ENCODE measurements at regions not wholly inside any gene's neighbourhood (a gene's known extent, or its start where the extent isn't known, plus 50 kb on each side); places are given as distances from the start of the nearest gene placed in this dataset.

DNA sequence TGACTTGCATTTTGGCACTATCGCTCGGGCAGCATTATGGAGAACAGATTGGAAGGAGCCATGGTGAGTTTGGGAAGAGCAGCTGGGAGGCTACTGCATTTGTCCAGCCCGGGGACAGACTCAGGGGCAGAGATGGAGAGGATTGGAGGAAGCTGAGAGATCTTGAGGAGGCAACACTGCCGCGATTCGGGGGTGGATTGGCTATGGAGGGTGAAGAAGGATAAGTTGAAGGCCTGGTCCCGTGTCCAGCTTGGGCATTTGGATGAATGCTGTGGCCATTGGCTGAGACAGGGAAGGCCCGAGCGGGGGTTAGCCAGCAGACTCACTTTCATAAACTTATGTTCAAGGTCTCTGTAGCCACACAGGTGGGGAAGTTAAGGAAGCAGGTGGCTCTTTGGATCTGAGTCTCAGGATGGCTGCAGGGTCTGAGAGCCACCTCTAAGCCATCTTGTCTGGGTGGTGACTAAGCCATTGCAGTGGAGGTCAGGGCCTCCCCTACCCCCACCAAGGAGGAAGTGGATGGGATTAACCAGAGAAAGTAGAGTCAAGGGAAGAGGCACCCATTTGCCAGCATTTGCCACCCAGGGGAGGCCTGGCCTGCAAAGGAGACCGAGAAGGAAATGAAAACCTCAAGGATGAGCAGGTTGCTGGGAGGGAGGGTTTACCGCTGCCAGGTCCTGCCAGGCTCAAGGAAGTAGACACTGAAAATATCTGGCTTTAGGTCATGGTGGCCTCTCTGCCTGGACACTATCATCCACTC lies 144.0 kb upstream of the TLE3 start:
- DNase-seq (no peak), ATAC-seq (ENCODE audit: low read depth) (no peak)
- no peaks in the 10 kb centered on the region for H3K79me1 ChIP-seq (ENCODE audit: low read depth in 1 of 2, low read length in 2 of 2)
- H2AK9ac ChIP-seq (replicated peaks; ENCODE audit: low read depth, low read length, poor library complexity): no peak overlapping the region
- H4K5ac ChIP-seq (ENCODE audit: low read depth, low read length): no peak overlapping the region
- no peak overlapping the region for H4K8ac ChIP-seq (ENCODE audit: low read depth in 2 of 2, low read length in 2 of 2)
- CTCF ChIA-PET: no interaction called here
- H2BK120ac ChIP-seq (ENCODE audit: low read depth, low read length): no peak overlapping the region
- no peak overlapping the region for H3K56ac ChIP-seq (ENCODE audit: extremely low read depth, insufficient read depth, low read length)
- no peak overlapping the region for H3K9ac ChIP-seq (ENCODE audit: low read depth, low read length)
- no peak overlapping the region for H3K4ac ChIP-seq (ENCODE audit: low read depth, low read length)
- in situ Hi-C loops (cut with MboI; ENCODE audit: low sequenced_read_pairs): no loop called here
- WGBS, 2 experiments (ENCODE audit: extremely low coverage in 2 of 2, insufficient read length in 1 of 2): 94% methylated on average over 2 of the region's 11 CpGs; no CpG with 5 or more reads in 1 of the 2 experiments
- no peak overlapping the region for H2BK15ac ChIP-seq (ENCODE audit: low read depth, low read length)
- no peak overlapping the region for H2BK5ac ChIP-seq (ENCODE audit: low read depth, low read length, poor library complexity, severe bottlenecking)
- no peak overlapping the region for H3K4me3 ChIP-seq (ENCODE audit: insufficient read depth, low read depth, low read length)
- no peaks in the 10 kb centered on the region for H4K20me1 ChIP-seq (ENCODE audit: insufficient read depth, low read length)
- no peak overlapping the region for H4K91ac ChIP-seq (ENCODE audit: insufficient read depth, low read depth, low read length)
- H3K18ac ChIP-seq (ENCODE audit: low read depth, low read length): no peak overlapping the region
- no peak overlapping the region for H3K27ac ChIP-seq (ENCODE audit: insufficient read depth, low read length)
- H2BK20ac ChIP-seq (ENCODE audit: low read depth, low read length): no peak overlapping the region
- H3K9me1 ChIP-seq (ENCODE audit: insufficient read depth, low read length): no peaks in the 10 kb centered on the region; the same call in 1 of the 2 replicates
- H3K23ac ChIP-seq (ENCODE audit: low read depth, low read length): no peak overlapping the region
- H3K36me3 ChIP-seq (ENCODE audit: control insufficient read depth, insufficient read depth, low read length): no peaks in the 10 kb centered on the region
- POLR2A ChIA-PET (ENCODE audit: unreplicated experiment): no interaction called here
- no peak overlapping the region for H3K14ac ChIP-seq (replicated peaks; ENCODE audit: low read depth, low read length)
- no TSS peak for BruUV-seq (replicated peaks)
- dilution Hi-C loops (cut with HindIII; ENCODE audit: low sequenced_read_pairs, unreplicated experiment): no loop called here
- intact Hi-C loops (cut with micrococcal nuclease): no loop called here
- TF ChIP-seq RFX5 (IDR thresholded peaks at IDR 0.05; ENCODE audit: low read depth, low read length) (no peak), MXI1 (IDR thresholded peaks at IDR 0.05; ENCODE audit: borderline replicate concordance, low read depth, low read length) (no peak), CTCF (conservative IDR thresholded peaks at IDR 0.05; ENCODE audit: low read depth, low read length) (no peak), POLR2A (IDR thresholded peaks at IDR 0.05; ENCODE audit: low read depth, low read length) (no peak), CHD1 (IDR thresholded peaks at IDR 0.05; ENCODE audit: low read depth, low read length) (no peak), USF2 (IDR thresholded peaks at IDR 0.05; ENCODE audit: low read depth, low read length) (no peak)
- TF ChIP-seq, protein P1, sequence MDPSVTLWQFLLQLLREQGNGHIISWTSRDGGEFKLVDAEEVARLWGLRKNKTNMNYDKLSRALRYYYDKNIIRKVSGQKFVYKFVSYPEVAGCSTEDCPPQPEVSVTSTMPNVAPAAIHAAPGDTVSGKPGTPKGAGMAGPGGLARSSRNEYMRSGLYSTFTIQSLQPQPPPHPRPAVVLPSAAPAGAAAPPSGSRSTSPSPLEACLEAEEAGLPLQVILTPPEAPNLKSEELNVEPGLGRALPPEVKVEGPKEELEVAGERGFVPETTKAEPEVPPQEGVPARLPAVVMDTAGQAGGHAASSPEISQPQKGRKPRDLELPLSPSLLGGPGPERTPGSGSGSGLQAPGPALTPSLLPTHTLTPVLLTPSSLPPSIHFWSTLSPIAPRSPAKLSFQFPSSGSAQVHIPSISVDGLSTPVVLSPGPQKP (IDR thresholded peaks at IDR 0.05; ENCODE audit: borderline replicate concordance, low read depth, low read length): no peak
- peaks cover 36% of the 10 kb centered on the region for H3K27me3 ChIP-seq (ENCODE audit: control insufficient read depth, insufficient read depth, low read length)
- no peaks in the 10 kb centered on the region for H3K4me1 ChIP-seq (ENCODE audit: control insufficient read depth, insufficient read depth, low read length)
- no peaks in the 10 kb centered on the region for H3K9me3 ChIP-seq (ENCODE audit: control insufficient read depth, insufficient read depth, low read length)
- no peak overlapping the region for H2AK5ac ChIP-seq (ENCODE audit: low read depth, low read length)
- no peak overlapping the region for H3K4me2 ChIP-seq (ENCODE audit: low read depth, low read length)
- H2AFZ ChIP-seq (replicated peaks; ENCODE audit: low read length, poor library complexity): no peak overlapping the region
